DMS 273 (cell line): ENCODE measurements at regions not wholly inside any gene's neighbourhood (a gene's known extent, or its start where the extent isn't known, plus 50 kb on each side); places are given as distances from the start of the nearest gene placed in this dataset.

Source experiments
- DNase-seq: peaks from one replicate; lab custom pipeline; 2025; ENCODE audit not compliant: unreplicated experiment; lab: John Stamatoyannopoulos, UW

GRCh38 chrX:51798701-51799100, 55.5 kb downstream of the GSPT2 start:
- no peak for DNase-seq

- DNase-seq, result peak; percentile 12
Measured at GRCh38 chrX:51802917-51803688, 59.9 kb downstream of the GSPT2 start.

- DNase-seq, result no peak
Measured at GRCh38 chrX:51803833-51804232, 60.6 kb downstream of the GSPT2 start.

DNA sequence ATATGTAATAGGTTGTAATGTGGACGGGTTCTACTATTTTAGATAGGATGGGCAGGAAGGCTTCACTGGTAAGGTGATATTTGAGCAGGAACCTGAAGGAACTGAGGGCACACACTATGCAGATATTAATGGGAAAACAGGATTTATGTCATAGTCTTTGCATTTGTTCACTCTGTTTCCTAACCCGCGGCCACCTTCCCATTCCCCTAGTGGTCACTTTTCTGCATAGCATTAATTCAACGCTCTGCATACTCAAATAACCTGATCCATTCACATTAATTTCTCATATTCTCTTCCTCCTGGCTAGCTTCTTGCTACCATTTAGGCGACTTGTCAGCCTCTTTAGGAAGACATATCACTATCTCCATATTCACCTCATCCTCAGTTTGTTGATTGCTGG, 61.5 kb downstream of the GSPT2 start:
- peak; percentile 3 for DNase-seq

GRCh38 chrX:51813886-51814460, 70.7 kb downstream of the GSPT2 start:
- DNase-seq, result no peak

GRCh38 chrX:51824061-51824460, 69.4 kb upstream of the MAGED1 start:
- no peak for DNase-seq

GRCh38 chrX:51825436-51825835, 68.0 kb upstream of the MAGED1 start:
- DNase-seq, result no peak

DNA sequence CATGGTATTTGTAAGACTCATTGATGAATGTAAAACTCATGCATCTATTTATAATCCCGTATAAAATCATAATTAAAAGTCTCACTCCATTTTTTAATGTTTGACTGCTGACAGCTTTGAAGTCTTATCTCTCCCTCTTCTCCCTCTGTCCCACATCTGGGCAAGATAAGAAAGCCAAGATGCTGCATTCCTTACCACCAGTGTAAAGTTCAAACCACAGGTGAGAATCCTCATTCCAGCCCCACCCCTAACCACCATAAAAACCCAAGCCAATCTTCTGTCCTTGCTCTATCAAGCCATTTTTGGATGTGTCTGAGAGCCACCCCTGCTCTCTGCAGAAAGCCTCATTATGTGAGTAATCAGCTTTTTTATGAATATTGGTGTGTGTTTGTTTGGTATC, 59.3 kb upstream of the MAGED1 start:
- no peak for DNase-seq

DNA sequence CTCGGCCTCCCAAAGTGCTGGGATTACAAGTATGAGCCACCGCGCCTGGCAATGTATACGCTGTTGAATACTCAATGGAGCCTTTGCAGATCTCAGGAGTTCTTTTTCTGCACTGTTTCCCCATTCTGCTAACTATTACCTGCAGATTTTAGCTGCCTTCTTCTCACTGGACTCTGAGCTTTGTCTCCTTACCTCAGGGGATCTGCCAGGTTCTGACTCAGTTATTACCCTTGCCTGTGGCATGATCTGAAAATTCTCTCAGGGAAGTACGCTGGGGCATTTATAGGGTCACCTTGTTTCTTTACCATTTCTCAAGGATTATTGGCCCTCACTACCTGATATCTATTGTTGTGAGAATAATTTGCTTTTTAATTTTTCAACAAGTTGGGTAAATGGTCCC, 56.6 kb upstream of the MAGED1 start:
- no peak for DNase-seq

GRCh38 chrX:51837451-51837850, 56.0 kb upstream of the MAGED1 start:
- no peak for DNase-seq

GRCh38 chrX:51837921-51838320, 55.5 kb upstream of the MAGED1 start:
- DNase-seq, result peak; percentile 17
